ENCODE measurements at regions not wholly inside any gene's neighbourhood (a gene's known extent, or its start where the extent isn't known, plus 50 kb on each side); places are given as distances from the start of the nearest gene placed in this dataset.
"Not testable (repeated sequence)": the region's sequence is repeated elsewhere in the genome, so short reads cannot be mapped to it uniquely, and the experiment has no call there.

DNA sequence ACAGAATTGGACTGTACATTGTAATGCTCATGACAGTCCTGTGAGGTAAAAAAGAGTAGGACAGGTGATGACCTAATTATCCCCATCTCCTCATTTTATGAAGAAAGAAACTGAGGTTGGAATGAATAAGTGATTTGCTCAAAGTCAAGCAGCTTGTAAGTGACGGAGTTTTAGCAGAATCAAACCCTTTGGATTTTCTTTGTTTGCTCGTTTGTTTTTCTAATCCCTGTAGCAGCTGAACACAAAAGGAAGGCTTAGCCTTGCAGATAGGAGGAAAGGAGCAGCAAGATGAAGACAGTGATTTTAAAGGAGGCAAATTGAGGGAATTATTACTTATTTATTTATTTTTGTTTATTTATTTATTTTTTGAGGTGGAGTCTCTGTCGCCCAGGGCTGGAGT is 528.4 kb upstream of the AMOT start:
- DNase-seq (ENCODE audit: low read depth, low spot score): no peak

DNA sequence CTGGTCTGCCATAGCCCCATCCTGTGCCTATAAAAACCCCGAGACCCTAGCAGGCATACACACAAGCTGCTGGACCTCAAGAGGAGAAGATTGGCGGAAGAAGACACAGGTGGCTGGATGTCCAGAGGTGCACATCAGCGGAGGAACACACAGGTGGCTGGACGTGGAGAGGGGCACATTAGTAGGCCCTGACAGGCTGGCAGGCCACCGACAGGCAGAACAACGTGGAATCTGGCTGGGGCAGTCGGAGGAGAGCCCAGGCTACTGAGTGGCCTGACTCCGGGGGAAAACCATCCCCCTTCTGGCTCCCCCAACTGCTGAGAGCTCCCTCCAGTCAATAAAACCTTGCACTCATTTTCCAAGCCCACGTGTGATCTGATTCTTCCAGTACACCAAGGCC is 512.5 kb upstream of the AMOT start:
- no peak for DNase-seq (ENCODE audit: low read depth, low spot score)

DNA sequence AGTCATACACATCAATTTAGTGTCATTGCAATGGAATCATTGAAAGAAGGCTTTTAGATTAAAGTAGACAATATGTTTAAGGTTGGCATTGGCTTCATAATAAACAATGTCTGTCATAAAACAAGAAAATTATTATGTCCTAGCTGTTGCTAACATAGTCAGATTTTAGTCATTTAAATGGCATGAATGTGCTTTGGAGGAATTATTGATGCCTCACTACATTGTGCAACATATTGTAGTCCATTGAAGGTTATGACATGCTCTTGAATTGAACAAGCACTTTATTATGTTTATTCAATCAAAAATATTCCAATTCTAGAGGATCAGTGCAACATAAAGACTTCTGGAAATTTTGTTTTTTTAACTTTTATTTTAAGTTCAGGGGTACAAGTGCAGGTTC is 489.8 kb upstream of the AMOT start:
- DNase-seq (ENCODE audit: low read depth, low spot score): no peak

DNA sequence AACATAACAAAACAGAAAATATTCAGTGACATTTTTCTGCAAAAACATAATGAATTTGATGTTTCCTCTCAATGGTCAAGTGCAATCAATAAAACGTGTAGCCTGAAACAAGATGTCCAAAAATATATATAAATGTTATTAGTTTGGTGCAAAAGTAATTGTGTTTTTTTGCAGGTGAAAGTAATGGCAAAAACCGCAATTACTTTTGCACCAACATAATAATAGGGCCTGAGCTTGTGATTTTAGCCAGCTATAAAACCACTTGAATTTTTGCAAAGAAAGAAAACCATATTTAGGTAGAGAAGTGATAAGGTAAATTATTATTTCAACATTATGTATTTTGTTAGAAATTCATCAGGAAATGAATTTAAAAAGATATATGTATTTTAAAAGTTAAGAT is 475.3 kb upstream of the AMOT start:
- no peak for DNase-seq (ENCODE audit: low read depth, low spot score)

DNA sequence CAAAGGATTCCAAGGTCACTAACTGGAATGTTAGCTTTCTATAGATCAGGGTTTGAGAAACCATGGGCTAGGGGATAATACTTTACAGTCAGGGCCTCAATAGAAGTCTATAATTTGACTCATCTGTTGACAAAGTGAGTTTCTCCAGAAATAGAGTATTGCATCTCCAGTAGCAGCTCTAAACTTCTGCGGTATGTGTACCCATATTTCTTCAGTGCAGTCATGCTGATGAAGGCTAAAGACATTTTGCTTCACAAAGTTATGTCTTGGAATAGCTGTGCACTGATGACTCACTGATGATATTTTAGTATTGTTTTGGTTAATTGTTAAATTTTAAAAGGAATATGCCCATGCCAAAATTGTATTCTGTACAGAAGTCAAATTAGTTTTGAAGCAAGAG is 464.9 kb upstream of the AMOT start:
- DNase-seq (ENCODE audit: low read depth, low spot score): no peak

DNA sequence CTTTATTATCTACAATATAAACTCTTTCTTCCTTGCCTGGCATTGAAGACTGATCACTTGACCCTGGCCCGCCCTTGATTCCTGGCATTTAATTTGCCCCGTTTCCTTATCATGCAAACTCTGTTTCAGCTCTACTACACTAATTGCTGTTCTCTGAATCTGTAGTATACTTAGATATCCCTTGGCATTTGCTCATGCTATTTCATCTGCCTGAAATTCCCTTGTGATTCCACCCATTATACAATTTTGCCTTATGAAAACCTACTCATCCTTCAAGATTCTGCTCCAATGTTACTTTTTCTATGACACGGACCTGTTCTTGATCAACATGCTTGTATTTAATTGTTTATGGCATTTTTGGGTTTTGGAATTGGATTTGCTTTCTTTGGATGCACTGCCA is 459.9 kb upstream of the AMOT start:
- DNase-seq (ENCODE audit: low read depth, low spot score): no peak

DNA sequence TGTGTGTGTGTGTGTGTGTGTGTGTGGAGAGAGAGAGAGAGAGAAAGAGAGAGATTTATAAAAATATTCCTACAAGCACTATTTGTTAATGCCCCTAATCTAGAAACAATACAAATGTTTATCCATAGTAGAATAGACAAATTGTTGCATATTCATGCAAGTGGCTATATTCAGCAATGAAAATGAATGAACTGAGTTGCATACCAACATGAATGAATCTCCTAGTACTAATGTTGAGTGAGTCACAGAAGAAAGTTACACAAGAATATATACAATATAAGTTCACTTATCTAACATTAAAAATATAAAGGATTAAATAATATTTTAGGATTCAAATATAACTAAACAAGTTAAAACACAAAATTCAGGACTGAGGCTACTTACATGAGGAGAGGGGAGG is 456.8 kb upstream of the AMOT start:
- DNase-seq (ENCODE audit: low read depth, low spot score): no peak

DNA sequence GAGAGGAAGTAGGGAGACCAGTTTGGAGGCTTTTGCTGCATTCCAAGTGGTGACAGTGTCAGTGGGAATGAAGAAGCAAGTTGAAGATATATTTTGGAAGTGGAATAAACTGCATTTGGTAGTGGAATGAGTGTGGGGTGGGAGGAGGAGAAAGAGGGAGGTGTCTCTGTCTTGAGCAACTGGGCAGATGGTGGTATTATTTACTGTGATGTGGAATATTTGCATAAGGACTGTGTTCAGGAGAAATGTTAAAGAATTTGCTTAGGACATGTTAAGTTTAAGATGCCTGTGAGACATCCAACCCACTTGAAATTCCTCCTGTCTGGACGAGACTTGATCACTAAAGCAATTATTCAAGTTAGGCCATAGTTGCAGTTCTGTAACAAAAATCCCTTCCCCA is 448.9 kb upstream of the AMOT start:
- no peak for DNase-seq (ENCODE audit: low read depth, low spot score)

DNA sequence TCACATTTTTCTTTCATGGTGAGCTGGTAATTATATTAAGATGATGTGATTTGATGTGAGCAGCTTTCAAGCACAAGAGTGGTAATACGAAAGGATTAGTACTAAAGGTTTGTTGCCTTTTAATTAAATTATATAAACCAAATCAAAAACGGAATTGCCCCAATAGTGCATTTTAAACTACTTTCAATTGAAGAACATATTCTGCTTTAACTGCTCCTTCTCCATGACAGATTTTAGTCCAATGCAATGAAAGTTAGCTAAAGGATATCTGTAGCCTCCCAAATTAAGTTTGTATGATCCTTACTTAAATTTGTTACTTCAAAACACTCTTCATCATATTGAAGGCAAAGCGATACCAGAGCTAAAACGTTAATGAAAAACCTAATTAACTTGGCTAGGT is 447.1 kb upstream of the AMOT start:
- no peak for DNase-seq (ENCODE audit: low read depth, low spot score)

DNA sequence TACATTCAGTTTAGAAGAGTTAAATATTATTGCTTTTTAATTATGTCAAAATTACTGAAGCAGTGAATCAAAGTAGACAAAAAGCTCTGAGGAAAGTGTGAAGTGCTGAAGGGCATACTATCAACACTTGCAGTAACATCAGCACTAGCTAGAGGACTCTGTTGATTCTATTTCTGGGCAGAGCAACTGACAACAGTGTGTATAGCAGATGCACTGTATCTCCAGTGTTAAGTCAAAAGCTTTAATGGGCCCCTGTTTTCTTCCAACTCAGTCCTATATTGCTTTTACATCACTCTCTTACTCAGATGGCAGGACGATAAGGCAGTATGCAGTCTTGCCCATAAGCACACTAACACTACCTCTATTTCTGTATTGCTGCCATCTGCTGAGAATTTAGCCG is 435.2 kb upstream of the AMOT start:
- DNase-seq (ENCODE audit: low read depth, low spot score): no peak

DNA sequence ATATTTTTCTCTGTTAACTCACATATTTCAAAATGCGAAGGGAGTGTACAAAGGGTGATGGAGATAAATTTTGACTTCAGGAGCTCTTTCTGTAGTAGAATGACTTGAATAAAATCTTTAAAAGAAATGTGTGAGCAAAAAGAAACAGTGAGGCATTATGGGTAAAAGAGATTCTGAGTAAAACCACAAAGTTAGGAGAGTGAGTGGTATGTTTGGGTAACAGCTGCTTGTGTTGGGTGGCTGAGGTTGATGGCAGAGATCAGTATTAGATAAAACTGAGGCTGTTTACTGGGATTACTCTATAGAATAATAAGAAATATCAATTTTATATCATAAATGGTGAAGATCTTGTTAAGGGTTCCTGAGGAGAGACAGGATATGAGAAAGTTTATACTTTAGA is 434.2 kb upstream of the AMOT start:
- DNase-seq (ENCODE audit: low read depth, low spot score): no peak

DNA sequence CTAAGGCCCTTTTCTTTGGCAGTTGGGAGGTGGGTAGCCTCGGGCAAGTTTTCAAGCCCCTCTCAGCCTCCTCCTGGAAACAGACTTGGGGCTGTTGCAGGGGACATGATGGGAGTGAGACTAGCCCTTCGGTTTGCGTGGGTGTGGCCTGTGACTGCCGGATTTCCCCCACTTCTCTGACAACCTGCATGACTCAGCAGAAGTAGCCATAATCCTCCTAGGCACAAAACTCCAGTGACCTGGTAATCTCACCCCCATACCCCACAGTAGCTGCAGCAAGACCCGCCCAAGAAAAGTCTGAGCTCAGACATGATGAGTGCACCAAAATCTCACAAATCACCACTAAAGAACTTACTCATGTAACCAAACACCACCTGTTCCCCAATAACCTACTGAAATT is 433.7 kb upstream of the AMOT start:
- DNase-seq (ENCODE audit: low read depth, low spot score): no peak

DNA sequence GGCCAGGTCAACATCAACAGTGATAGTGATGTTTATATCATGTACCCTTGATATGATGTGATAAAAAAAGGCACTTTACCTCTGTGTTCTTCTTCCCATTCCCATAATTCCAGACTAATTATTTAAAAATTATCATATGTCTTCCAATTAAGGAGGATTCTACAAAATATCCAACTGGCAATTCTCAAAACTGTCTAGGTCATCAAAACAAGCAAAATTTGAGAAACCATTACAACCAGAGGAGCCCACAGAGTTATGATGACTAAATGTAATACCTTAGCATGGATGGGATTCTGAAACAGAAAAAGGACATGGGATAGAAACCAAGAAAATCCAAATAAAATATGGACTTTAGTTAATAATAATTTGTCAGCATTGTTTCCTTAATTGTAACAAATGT is 428.6 kb upstream of the AMOT start:
- no peak for DNase-seq (ENCODE audit: low read depth, low spot score)

DNA sequence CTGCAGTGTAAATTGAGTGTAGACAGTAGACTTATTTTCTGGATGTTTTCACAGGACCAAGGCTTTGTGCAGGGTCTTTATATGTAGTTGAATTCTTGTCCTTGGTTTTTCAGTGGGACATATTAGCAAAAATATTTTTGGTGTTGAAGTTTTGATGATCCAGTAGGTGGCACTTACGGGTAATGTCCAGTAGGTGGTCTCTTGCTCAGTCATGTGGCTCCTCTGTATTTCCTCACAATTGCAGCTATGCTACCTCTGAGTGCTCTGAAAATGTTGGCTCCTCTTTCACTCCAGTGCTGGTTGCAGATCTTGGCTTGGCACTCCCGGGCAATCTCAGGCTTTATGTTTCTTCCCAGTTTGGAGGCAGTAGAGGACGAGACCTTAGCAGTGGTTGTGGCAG is 419.8 kb upstream of the AMOT start:
- DNase-seq (ENCODE audit: low read depth, low spot score): peak; percentile 23

DNA sequence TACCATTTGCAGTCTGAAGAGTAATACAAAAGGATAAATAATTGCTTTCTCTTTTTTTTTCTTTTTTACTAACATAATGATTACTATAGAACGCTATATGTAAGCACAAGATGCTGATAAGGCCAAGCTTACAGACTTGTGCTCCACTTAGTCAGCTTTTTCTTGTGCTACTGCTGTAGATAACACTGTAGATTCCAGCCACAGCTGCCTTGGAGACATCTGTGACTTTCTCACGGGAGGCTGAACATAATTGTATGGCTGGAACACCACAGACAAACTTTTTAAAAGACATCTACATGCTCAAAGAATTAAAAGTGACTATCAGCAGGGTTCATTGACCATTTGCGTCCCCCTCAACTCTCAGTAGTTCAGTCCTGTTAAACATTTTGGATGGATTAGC is 381.7 kb upstream of the AMOT start:
- no peak for DNase-seq (ENCODE audit: low read depth, low spot score)

DNA sequence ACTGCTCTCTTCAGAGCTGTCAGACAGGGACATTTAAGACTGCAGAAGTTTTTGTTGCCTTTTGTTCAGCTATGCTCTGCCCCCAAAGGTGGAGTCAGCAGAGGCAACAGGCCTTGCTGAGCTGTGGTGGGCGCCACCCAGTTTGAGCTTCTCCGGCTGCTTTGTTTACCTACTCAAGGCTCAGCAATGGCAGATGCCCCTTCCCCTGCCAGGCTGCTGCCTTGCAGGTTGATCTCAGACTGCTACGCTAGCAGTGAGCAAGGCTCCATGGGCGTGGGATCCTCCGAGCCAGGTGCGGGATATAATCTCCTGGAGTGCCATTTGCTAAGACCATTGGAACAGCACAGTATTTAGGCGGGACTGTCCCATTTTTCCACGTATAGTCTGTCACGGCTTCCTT is 371.4 kb upstream of the AMOT start:
- no peak for DNase-seq (ENCODE audit: low read depth, low spot score)

DNA sequence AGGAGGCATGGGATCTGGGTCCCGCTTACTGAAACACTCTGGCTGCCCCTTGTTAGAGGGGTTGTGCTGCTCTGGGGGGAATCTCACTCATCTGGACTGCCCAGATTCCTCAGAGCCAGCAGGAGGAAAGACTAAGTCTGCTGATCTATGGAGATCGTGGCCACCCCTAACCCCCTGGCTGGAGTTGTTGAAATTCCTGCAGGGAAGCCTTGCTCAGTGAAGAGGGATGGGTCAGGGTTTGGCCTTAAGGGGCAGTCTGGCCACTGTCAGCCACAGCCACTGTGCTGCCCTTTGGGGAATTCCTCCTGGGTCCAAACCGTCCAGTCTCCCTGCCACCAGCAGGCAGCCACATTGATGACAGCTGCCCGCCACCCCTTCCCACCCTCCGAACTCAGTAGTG is 362.0 kb upstream of the AMOT start:
- no peak for DNase-seq (ENCODE audit: low read depth, low spot score)

DNA sequence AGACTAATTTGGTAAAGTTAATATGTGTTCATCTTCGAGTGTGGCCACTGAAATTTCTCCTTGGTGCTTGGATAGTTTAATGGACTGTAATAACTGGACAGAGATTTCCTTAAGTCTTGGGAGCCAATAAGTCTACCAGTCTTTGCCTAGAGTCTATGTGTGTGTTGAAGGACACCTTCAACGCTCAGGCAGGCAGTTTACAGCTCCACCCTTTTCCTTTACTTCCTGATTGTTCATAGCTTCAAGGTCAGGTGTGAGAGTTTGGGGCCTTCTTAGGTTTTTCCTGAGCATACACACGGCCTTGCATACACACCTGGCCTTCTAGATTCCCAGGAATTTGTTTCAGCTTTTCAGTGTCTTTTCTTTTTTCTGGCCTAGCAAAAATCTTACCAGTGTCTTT is 355.3 kb upstream of the AMOT start:
- no peak for DNase-seq (ENCODE audit: low read depth, low spot score)

DNA sequence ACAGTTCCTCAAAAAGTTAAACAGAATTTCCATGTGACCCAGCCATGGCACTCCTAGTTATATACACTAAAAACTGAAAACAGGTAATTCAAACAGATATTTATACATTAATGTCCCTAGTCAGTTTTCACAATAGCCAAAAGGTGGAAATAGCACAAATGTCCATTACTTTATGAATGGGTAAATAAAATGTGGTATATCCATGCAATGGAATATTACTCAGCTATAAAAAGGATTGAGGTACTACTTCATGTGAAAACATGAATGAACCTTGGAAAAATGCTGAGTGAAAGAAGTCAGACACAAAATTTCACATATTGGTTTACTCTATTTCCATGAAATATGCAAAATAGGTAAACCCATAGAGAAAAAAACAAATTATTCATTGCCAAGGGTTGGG is 351.8 kb upstream of the AMOT start:
- no peak for DNase-seq (ENCODE audit: low read depth, low spot score)

DNA sequence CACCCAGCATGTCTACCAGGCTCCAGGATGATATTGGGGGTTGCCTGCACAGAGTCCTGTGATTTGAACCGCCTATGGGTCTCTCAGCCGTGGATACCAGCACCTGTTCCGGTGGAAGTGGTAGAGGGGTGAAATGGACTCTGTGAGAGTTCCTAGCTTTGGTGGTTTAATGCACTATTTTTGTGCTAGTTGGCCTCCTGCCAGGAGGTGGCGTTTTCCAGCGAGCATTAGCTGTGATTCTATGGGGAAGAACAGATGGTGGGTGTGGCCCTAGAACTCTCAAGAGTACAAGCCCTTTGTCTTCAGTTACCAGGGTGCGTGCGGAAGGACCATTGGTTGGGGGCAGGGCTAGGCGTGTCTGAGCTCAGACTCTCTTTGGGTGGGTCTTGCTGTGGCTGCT is 316.9 kb upstream of the AMOT start:
- peak; percentile 1 for DNase-seq (ENCODE audit: low read depth, low spot score)

DNA sequence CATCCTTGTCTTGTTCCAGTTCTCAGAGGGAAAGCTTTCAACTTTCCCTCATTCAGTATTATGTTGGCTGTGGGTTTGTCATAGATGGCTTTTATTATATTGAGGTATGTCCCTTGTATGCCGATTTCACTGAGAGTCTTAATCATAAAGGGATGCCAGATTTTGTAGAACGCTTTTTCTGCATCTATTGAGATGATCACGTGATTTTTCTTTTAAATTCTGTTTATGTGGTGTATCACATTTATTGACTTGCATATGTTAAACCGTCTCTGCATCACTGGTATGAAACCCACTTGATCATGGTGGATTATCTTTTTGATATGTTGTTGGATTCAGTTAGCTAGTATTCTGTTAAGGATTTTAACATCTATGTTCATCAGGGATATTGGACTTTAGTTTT is 313.7 kb upstream of the AMOT start:
- not testable (repeated sequence) for DNase-seq (ENCODE audit: low read depth, low spot score)

DNA sequence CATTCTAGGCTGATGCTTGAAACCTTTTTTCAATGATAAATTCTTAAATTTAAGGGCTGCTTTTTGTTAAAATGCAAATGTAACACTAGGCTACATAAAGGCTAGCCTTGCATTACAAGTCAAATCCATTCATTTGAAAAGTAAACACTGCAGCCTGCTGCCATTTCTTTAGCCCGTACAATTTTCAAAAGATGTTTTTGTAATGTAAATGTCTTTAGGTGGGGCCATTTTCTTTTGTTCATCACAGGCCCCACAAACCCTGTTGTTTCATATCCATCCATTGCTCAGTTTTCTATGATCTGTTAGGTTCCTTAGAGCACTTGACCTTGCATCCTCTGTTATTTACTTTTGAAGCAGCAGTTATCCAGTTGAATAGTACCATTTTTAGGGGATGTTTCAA is 296.2 kb upstream of the AMOT start:
- no peak for DNase-seq (ENCODE audit: low read depth, low spot score)

DNA sequence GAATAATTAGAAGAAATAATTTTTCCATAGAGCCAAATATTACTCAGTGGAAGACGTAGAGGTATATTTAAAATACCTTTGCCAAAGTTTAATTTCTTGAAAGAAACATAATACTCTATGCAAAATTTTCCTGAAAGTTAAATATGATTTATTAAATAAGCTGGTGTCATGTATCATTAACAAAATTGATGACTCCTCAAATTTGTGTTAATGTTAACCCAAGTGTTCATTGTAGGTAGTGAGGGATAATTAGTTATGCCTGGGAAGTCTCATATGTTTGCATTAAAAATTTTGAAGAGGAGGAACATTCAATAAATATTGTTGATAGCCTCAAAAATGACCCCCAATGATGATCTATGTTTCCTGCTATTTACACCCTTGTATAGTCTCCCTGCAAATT is 292.7 kb upstream of the AMOT start:
- no peak for DNase-seq (ENCODE audit: low read depth, low spot score)

DNA sequence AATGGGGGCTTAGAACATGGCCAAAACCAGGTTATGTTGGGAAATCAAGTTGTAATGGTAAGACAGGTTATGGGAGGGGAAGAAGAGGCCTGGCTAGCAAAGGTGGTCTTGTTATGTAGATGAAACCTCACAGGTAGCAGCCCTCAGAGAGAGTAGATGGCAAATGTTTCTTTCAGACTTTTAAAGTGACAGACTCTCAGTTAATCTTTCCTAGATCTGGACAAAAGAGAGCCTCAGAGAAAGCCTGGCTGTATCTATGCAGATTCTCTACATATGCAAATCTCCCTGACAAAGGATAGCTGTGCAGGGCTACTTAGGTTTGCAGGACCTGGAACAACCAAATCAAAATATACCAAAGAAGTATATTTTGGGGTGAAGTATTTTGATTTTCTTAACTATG is 284.1 kb upstream of the AMOT start:
- DNase-seq (ENCODE audit: low read depth, low spot score): no peak

DNA sequence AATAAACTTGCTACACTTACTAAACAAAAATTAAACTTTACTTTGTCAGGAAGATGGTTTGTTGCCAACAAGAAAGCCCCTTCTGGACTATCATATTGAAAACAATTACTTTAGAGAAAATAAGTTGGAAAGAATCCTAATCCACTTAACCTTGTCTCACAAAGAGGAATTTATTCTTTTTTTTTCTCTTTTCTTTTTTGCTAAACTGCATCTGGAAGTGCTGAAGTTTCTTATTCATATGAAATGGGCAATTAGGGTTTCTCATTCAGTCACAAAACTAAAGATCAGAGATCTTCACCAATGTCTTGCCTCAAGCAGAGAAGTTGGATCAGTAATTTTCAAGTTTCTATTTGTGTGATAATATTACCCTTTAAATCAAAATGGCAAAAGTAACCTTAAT is 234.9 kb upstream of the AMOT start:
- DNase-seq (ENCODE audit: low read depth, low spot score): no peak

Data from iPS DF 19.7 (cell line).